ENCODE measurements at regions not wholly inside any gene's neighbourhood (a gene's known extent, or its start where the extent isn't known, plus 50 kb on each side); places are given as distances from the start of the nearest gene placed in this dataset.

DNA sequence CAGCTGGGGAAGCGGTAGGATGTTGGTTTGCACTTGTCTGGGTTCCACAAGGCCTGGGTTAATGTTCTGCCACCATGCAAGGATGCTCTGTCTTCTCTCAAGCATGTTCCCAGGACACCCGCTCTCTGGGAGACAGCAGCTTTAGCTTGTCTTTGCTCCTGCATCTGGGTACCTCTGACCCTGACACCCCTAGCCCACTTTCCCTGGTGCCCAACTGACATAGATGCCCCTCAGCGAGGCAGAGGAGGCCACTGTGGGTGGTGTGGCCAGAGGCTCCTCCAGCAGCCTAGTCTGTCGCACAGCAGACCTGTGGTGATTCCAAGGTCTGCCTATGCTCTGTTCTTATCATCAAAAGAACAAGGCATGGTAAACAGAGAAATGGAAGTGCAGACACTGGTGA is 83.6 kb upstream of the ALDH1L1 start:
- H3K27me3 ChIP-seq (ENCODE audit: control insufficient read depth, insufficient read depth, low read length, poor library complexity, severe bottlenecking) = peaks cover 4% of the 10 kb centered on the region
- Mint-ChIP-seq H3K27ac (no peak overlapping the region), H3K4me3 (no peak overlapping the region), H3K27me3 (ENCODE audit: insufficient read depth) (peaks cover 17% of the 10 kb centered on the region), H3K9me3 (peaks cover 3% of the 10 kb centered on the region), H3K36me3 (ENCODE audit: low read depth) (no peaks in the 10 kb centered on the region), H3K4me1 (peaks cover 14% of the 10 kb centered on the region)
- H3K36me3 ChIP-seq (ENCODE audit: control insufficient read depth, insufficient read depth, low read length) = no peaks in the 10 kb centered on the region
- peaks cover 16% of the 10 kb centered on the region for H3K4me1 ChIP-seq (ENCODE audit: control insufficient read depth, insufficient read depth, low read length)
- TF ChIP-seq, protein P1, sequence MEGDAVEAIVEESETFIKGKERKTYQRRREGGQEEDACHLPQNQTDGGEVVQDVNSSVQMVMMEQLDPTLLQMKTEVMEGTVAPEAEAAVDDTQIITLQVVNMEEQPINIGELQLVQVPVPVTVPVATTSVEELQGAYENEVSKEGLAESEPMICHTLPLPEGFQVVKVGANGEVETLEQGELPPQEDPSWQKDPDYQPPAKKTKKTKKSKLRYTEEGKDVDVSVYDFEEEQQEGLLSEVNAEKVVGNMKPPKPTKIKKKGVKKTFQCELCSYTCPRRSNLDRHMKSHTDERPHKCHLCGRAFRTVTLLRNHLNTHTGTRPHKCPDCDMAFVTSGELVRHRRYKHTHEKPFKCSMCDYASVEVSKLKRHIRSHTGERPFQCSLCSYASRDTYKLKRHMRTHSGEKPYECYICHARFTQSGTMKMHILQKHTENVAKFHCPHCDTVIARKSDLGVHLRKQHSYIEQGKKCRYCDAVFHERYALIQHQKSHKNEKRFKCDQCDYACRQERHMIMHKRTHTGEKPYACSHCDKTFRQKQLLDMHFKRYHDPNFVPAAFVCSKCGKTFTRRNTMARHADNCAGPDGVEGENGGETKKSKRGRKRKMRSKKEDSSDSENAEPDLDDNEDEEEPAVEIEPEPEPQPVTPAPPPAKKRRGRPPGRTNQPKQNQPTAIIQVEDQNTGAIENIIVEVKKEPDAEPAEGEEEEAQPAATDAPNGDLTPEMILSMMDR (conservative IDR thresholded peaks at IDR 0.05) = no peak
- DNase-seq = no peak
- no peak overlapping the region for H3K4me3 ChIP-seq (ENCODE audit: low read length)
- no peak overlapping the region for H3K27ac ChIP-seq (ENCODE audit: low read depth, low read length)
- H3K9me3 ChIP-seq (ENCODE audit: control insufficient read depth, low read length) = no peaks in the 10 kb centered on the region
- no peak overlapping the region for H3K9ac ChIP-seq (ENCODE audit: extremely low read depth, low read length, poor library complexity, severe bottlenecking)
- 91 to 100% methylated on average over 2 to 4 of the region's 4 CpGs for WGBS, 2 experiments (ENCODE audit: insufficient coverage in 1 of 2, insufficient read length in 1 of 2)

DNA sequence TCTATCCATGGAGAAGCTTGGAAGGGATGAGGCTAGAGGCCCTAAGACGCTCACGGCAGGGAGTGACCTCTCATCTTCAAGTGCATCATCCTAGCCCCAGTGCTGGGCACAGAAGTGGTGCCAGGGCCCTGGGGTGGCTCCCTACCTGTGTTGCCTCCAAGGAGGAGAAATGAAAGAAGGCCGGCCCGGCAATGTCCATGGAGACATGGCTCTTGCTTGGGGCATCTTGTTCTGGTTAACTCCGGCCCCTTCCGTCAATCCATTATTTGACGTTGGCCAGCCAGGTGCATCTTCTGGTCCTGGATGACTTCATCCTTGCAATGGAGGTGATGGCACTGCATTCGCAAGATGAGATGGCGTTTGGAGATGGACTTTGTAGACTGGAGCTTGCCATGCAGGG is 83.2 kb upstream of the ALDH1L1 start:
- Mint-ChIP-seq H3K4me1 (peaks cover 14% of the 10 kb centered on the region), H3K36me3 (ENCODE audit: low read depth) (no peaks in the 10 kb centered on the region), H3K9me3 (peaks cover 3% of the 10 kb centered on the region), H3K27ac (no peak overlapping the region), H3K4me3 (no peak overlapping the region), H3K27me3 (ENCODE audit: insufficient read depth) (peaks cover 17% of the 10 kb centered on the region)
- peaks cover 16% of the 10 kb centered on the region for H3K4me1 ChIP-seq (ENCODE audit: control insufficient read depth, insufficient read depth, low read length)
- H3K27me3 ChIP-seq (ENCODE audit: control insufficient read depth, insufficient read depth, low read length, poor library complexity, severe bottlenecking) = peaks cover 4% of the 10 kb centered on the region
- no peak for DNase-seq
- H3K9me3 ChIP-seq (ENCODE audit: control insufficient read depth, low read length) = no peaks in the 10 kb centered on the region
- TF ChIP-seq, protein P1 (conservative IDR thresholded peaks at IDR 0.05) = no peak
- H3K9ac ChIP-seq (ENCODE audit: extremely low read depth, low read length, poor library complexity, severe bottlenecking) = no peak overlapping the region
- WGBS, 2 experiments (ENCODE audit: insufficient coverage in 1 of 2, insufficient read length in 1 of 2) = 93 to 100% methylated on average over 6 to 9 of the region's 9 CpGs
- no peak overlapping the region for H3K4me3 ChIP-seq (ENCODE audit: low read length)
- no peaks in the 10 kb centered on the region for H3K36me3 ChIP-seq (ENCODE audit: control insufficient read depth, insufficient read depth, low read length)
- H3K27ac ChIP-seq (ENCODE audit: low read depth, low read length) = no peak overlapping the region

DNA sequence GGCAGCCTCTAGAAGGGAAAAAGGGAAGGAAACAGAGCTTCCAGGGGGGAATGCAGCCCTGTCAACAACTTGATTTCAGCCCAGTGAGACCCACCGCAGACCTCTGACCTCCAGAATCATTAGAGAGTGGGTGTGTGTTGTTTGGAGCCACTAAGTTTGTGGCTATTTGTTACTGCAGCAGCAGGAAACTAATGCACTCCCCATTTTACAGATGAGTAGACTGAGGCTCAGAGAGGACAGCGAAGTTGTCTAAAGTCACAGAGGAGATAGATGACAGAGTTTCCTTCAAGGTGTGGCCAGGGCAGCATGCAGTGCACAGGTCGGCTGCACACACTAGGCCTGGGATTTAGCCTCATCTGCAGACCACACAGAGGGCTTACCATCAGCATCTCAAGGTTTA is 81.8 kb upstream of the ALDH1L1 start:
- H3K36me3 ChIP-seq (ENCODE audit: control insufficient read depth, insufficient read depth, low read length) = no peaks in the 10 kb centered on the region
- no peak overlapping the region for H3K27ac ChIP-seq (ENCODE audit: low read depth, low read length)
- Mint-ChIP-seq H3K27me3 (ENCODE audit: insufficient read depth) (peaks cover 14% of the 10 kb centered on the region), H3K27ac (no peak overlapping the region), H3K9me3 (peaks cover 3% of the 10 kb centered on the region), H3K4me1 (peaks cover 8% of the 10 kb centered on the region), H3K4me3 (no peak overlapping the region), H3K36me3 (ENCODE audit: low read depth) (no peaks in the 10 kb centered on the region)
- peaks cover 16% of the 10 kb centered on the region for H3K4me1 ChIP-seq (ENCODE audit: control insufficient read depth, insufficient read depth, low read length)
- WGBS, 2 experiments (ENCODE audit: insufficient coverage in 1 of 2, insufficient read length in 1 of 2) = 87 to 93% methylated on average over 3 of the region's 3 CpGs
- H3K9me3 ChIP-seq (ENCODE audit: control insufficient read depth, low read length) = no peaks in the 10 kb centered on the region
- H3K27me3 ChIP-seq (ENCODE audit: control insufficient read depth, insufficient read depth, low read length, poor library complexity, severe bottlenecking) = peaks cover 4% of the 10 kb centered on the region
- no peak overlapping the region for H3K9ac ChIP-seq (ENCODE audit: extremely low read depth, low read length, poor library complexity, severe bottlenecking)
- DNase-seq = no peak
- TF ChIP-seq, protein P1 (conservative IDR thresholded peaks at IDR 0.05) = no peak
- H3K4me3 ChIP-seq (ENCODE audit: low read length) = no peak overlapping the region
